ENCODE measurements at regions not wholly inside any gene's neighbourhood (a gene's known extent, or its start where the extent isn't known, plus 50 kb on each side); places are given as distances from the start of the nearest gene placed in this dataset.
"Not testable (repeated sequence)": the region's sequence is repeated elsewhere in the genome, so short reads cannot be mapped to it uniquely, and the experiment has no call there.

DNA sequence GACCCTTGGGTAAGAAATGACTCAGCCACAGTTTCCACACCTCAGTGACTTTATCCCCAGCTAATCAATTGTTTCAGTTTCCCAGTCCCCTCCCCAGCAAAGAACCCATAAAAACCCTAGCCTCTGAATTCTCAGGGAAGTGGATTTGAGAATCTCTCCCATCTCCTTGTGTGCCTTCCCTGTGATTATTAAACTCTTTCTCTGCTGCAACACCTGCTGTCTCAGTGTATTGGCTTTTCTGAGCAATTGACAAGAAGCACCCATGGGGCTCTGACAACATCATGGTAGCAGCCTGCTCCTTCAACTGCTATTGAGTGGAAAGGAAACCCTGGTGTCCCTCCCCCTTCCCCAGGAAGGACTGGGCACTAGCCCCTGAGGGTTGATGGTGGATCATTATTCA, 73.7 kb downstream of the UQCRFS1 start:
- Histone ChIP-seq H3K9me3 (replicated peaks; ENCODE audit: control insufficient read depth, insufficient read depth, low read length) (peaks cover 14% of the 10 kb centered on the region), H3K4me2 (ENCODE audit: insufficient read depth, low read length) (no peak overlapping the region), H3K27me3 (ENCODE audit: control insufficient read depth in 2 of 2, insufficient read depth in 2 of 2, low read length in 2 of 2) (no peaks in the 10 kb centered on the region), H3K4me1 (ENCODE audit: control insufficient read depth, extremely low read depth, insufficient read depth, low read length) (no peaks in the 10 kb centered on the region), H3K9me1 (replicated peaks; ENCODE audit: control insufficient read depth, extremely low read depth, insufficient read depth, low read length) (no peaks in the 10 kb centered on the region), H3K79me2 (ENCODE audit: control insufficient read depth, insufficient read depth, low read length) (no peaks in the 10 kb centered on the region), H4K20me1 (replicated peaks; ENCODE audit: control insufficient read depth, extremely low read depth, insufficient read depth, low read length) (no peaks in the 10 kb centered on the region), H3K4me3 (replicated peaks in 1 of 3; ENCODE audit: insufficient read depth in 1 of 3, low read depth in 1 of 3, low read length in 3 of 3) (no peak overlapping the region), H3K36me3 (ENCODE audit: control insufficient read depth in 2 of 2, extremely low read depth in 1 of 2, insufficient read depth in 2 of 2, low read length in 2 of 2) (no peaks in the 10 kb centered on the region), H2AFZ (ENCODE audit: low read depth, low read length) (no peak overlapping the region), H3K9ac (replicated peaks; ENCODE audit: extremely low read depth, insufficient read depth, low read length) (no peak overlapping the region), H3K27ac (ENCODE audit: insufficient read depth, low read depth, low read length) (no peak overlapping the region)
- FAIRE-seq (no peak), DNase-seq (ENCODE audit: low read depth, low spot score) (no peak)
- CTCF ChIA-PET = no interaction called here
- intact Hi-C loops (cut with micrococcal nuclease) (no loop called here), dilution Hi-C loops (cut with MboI; ENCODE audit: extremely low pct_ligation_motif_present, low sequenced_read_pairs) (no loop called here)
- POLR2A ChIA-PET = no interaction called here
- BruUV-seq (replicated peaks) = no TSS peak
- TF ChIP-seq FOS (IDR thresholded peaks at IDR 0.05; ENCODE audit: borderline replicate concordance, insufficient read depth, low read length) (no peak), GATA2 (IDR thresholded peaks at IDR 0.05; ENCODE audit: insufficient read depth, insufficient read length, low read depth, low read length) (no peak), JUN (IDR thresholded peaks at IDR 0.05; ENCODE audit: borderline replicate concordance, insufficient read depth, insufficient read length, low read depth) (no peak), MYC (IDR thresholded peaks at IDR 0.05; ENCODE audit: low read depth, low read length) (no peak), EZH2 (IDR thresholded peaks at IDR 0.05; ENCODE audit: borderline replicate concordance, low read depth, low read length, severe bottlenecking) (no peak), POLR2AphosphoS5 (IDR thresholded peaks at IDR 0.05; ENCODE audit: insufficient read depth, low read depth, low read length) (no peak), POLR2A (IDR thresholded peaks at IDR 0.05; ENCODE audit: low read depth, low read length) (no peak)
- TF ChIP-seq, protein P1, sequence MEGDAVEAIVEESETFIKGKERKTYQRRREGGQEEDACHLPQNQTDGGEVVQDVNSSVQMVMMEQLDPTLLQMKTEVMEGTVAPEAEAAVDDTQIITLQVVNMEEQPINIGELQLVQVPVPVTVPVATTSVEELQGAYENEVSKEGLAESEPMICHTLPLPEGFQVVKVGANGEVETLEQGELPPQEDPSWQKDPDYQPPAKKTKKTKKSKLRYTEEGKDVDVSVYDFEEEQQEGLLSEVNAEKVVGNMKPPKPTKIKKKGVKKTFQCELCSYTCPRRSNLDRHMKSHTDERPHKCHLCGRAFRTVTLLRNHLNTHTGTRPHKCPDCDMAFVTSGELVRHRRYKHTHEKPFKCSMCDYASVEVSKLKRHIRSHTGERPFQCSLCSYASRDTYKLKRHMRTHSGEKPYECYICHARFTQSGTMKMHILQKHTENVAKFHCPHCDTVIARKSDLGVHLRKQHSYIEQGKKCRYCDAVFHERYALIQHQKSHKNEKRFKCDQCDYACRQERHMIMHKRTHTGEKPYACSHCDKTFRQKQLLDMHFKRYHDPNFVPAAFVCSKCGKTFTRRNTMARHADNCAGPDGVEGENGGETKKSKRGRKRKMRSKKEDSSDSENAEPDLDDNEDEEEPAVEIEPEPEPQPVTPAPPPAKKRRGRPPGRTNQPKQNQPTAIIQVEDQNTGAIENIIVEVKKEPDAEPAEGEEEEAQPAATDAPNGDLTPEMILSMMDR (IDR thresholded peaks at IDR 0.05; ENCODE audit: extremely low read depth in 1 of 2, insufficient read depth in 1 of 2, low read depth in 1 of 2, low read length in 2 of 2) = no peak
- TF ChIP-seq, protein P2, sequence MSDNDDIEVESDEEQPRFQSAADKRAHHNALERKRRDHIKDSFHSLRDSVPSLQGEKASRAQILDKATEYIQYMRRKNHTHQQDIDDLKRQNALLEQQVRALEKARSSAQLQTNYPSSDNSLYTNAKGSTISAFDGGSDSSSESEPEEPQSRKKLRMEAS (IDR thresholded peaks at IDR 0.05; ENCODE audit: insufficient read depth, insufficient read length) = no peak

DNA sequence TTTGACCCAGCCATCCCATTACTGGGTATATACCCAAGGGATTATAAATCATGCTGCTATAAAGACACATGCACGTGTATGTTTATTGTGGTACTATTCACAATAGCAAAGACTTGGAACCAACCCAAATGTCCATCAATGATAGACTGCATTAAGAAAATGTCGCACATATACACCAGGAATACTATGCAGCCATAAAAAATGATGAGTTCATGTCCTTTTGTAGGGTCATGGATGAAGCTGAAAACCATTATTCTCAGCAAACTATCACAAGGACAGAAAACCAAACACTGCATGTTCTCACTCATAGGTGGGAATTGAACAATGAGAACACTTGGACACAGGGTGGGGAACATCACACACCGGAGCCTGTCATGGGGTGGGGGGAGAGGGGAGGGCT, 74.7 kb downstream of the UQCRFS1 start:
- H3K36me3 ChIP-seq (ENCODE audit: control insufficient read depth in 2 of 2, extremely low read depth in 1 of 2, insufficient read depth in 2 of 2, low read length in 2 of 2); BruUV-seq (replicated peaks); H4K20me1 ChIP-seq (replicated peaks; ENCODE audit: control insufficient read depth, extremely low read depth, insufficient read depth, low read length); FAIRE-seq; H3K79me2 ChIP-seq (ENCODE audit: control insufficient read depth, insufficient read depth, low read length); H3K27ac ChIP-seq (ENCODE audit: insufficient read depth, low read depth, low read length); dilution Hi-C loops (cut with MboI; ENCODE audit: extremely low pct_ligation_motif_present, low sequenced_read_pairs); POLR2A ChIA-PET; H3K27me3 ChIP-seq (ENCODE audit: control insufficient read depth in 2 of 2, insufficient read depth in 2 of 2, low read length in 2 of 2); intact Hi-C loops (cut with micrococcal nuclease); H3K9me1 ChIP-seq (replicated peaks; ENCODE audit: control insufficient read depth, extremely low read depth, insufficient read depth, low read length); H2AFZ ChIP-seq (ENCODE audit: low read depth, low read length); H3K4me2 ChIP-seq (ENCODE audit: insufficient read depth, low read length); H3K4me1 ChIP-seq (ENCODE audit: control insufficient read depth, extremely low read depth, insufficient read depth, low read length); DNase-seq (ENCODE audit: low read depth, low spot score); CTCF ChIA-PET; H3K4me3 ChIP-seq (replicated peaks in 1 of 3; ENCODE audit: insufficient read depth in 1 of 3, low read depth in 1 of 3, low read length in 3 of 3); H3K9ac ChIP-seq (replicated peaks; ENCODE audit: extremely low read depth, insufficient read depth, low read length): not testable (repeated sequence)
- peaks cover 14% of the 10 kb centered on the region for H3K9me3 ChIP-seq (replicated peaks; ENCODE audit: control insufficient read depth, insufficient read depth, low read length)

All from endothelial cell of umbilical vein (primary cell).